H1 (cell line): ENCODE measurements at regions not wholly inside any gene's neighbourhood (a gene's known extent, or its start where the extent isn't known, plus 50 kb on each side); places are given as distances from the start of the nearest gene placed in this dataset.

Source experiments
- CTCF ChIA-PET: fragments of 300-600 bp; sonication (Branson Sonifier 250); formaldehyde crosslinking; loops from one replicate; lab custom pipeline; 2021; ENCODE audit not compliant: partially characterized antibody; lab: Charles Lee
- POLR2A ChIA-PET: fragments of 300-600 bp; sonication (Branson Sonifier 250); formaldehyde crosslinking; loops from one replicate; lab custom pipeline; 2021; ENCODE audit warnings: inconsistent platforms; ENCODE audit not compliant: partially characterized antibody; lab: Charles Lee
- DNase-seq, 2 experiments: peaks; one replicate each; pipeline versions ENCODE4 v3.0.0 to v3.0.0-alpha.2; 2010 to 2022; ENCODE audit warnings: low spot score in 2 of 2, low read depth in 1 of 2, mixed read lengths in 1 of 2
- FAIRE-seq: peaks from 2 replicates; lab custom pipeline; 2011; peaks lifted over from hg19 to GRCh38; lab: Jason Lieb, UNC
- H2AFZ ChIP-seq: 2 replicates; pipeline ENCODE4 v1.8.1; 2012; ENCODE audit warnings: low read length, inconsistent platforms
- H2AK5ac ChIP-seq: 2 replicates; pipeline ENCODE4 v1.6.1; 2013; ENCODE audit warnings: low read depth, low read length
- H2BK120ac ChIP-seq: replicated peaks from 2 replicates; pipeline ENCODE3; 2013; ENCODE audit warnings: low read depth, low read length, inconsistent platforms
- H2BK12ac ChIP-seq: 2 replicates; pipeline ENCODE4 v1.6.1; 2013; ENCODE audit warnings: low read depth, low read length
- H2BK15ac ChIP-seq: 2 replicates; pipeline ENCODE4 v1.6.1; 2013; ENCODE audit warnings: low read length
- H2BK20ac ChIP-seq: 2 replicates; pipeline ENCODE4 v1.6.1; 2013; ENCODE audit warnings: low read length
- H2BK5ac ChIP-seq: 2 replicates; pipeline ENCODE4 v1.6.1; 2013; ENCODE audit warnings: low read depth, low read length
- H3K14ac ChIP-seq: 2 replicates; pipeline ENCODE4 v1.6.1; 2013; ENCODE audit warnings: inconsistent platforms; ENCODE audit not compliant: insufficient read length
- H3K18ac ChIP-seq: 2 replicates; pipeline ENCODE4 v1.6.1; 2013; ENCODE audit warnings: low read length; ENCODE audit errors: extremely low read depth
- H3K23ac ChIP-seq: 2 replicates; pipeline ENCODE4 v1.6.1; 2013; ENCODE audit warnings: inconsistent platforms; ENCODE audit not compliant: insufficient read length
- H3K23me2 ChIP-seq: 2 replicates; pipeline ENCODE4 v1.6.1; 2013; ENCODE audit warnings: low read depth, low read length
- H3K27ac ChIP-seq: 2 replicates; pipeline ENCODE4 v1.6.1; 2011; ENCODE audit warnings: low read depth, low read length, inconsistent platforms
- H3K27me3 ChIP-seq, 4 experiments: replicated peaks in 1 of 4; 1 replicate in 1 of 4; 2 replicates in 3 of 4; pipeline versions ENCODE4 v1.6.1 to v1.8.1; 2011 to 2013; ENCODE audit warnings: low read length in 3 of 4, mild to moderate bottlenecking in 3 of 4, inconsistent platforms in 2 of 4, mixed read lengths in 2 of 4, moderate library complexity in 1 of 4; ENCODE audit not compliant: control insufficient read depth in 3 of 4, insufficient read depth in 3 of 4; ENCODE audit errors: extremely low read depth in 1 of 4
- H3K36me3 ChIP-seq, 4 experiments: 2 replicates each; pipeline versions ENCODE4 v1.6.1 to v1.8.1; 2011 to 2013; ENCODE audit warnings: mild to moderate bottlenecking in 4 of 4, low read length in 3 of 4, moderate library complexity in 2 of 4, control low read depth in 1 of 4, inconsistent platforms in 1 of 4; ENCODE audit not compliant: insufficient read depth in 4 of 4, control insufficient read depth in 2 of 4
- H3K4ac ChIP-seq: replicated peaks from 2 replicates; pipeline ENCODE3; 2013; ENCODE audit warnings: low read length, low read depth, mixed read lengths, inconsistent platforms; ENCODE audit not compliant: insufficient read length
- H3K4me1 ChIP-seq, 4 experiments: replicated peaks in 1 of 4; 1 replicate in 1 of 4; 2 replicates in 3 of 4; pipeline versions ENCODE4 v1.6.1 to v1.8.1; 2011 to 2013; ENCODE audit warnings: low read length in 3 of 4, inconsistent platforms in 2 of 4, mixed read lengths in 1 of 4; ENCODE audit not compliant: insufficient read depth in 4 of 4, control insufficient read depth in 3 of 4
- H3K4me2 ChIP-seq, 2 experiments: 2 replicates each; pipeline versions ENCODE4 v1.6.1 to v1.8.1; 2011 to 2013; ENCODE audit warnings: low read depth in 2 of 2, low read length in 2 of 2, control low read depth in 1 of 2, inconsistent platforms in 1 of 2, mild to moderate bottlenecking in 1 of 2; ENCODE audit not compliant: insufficient read depth in 1 of 2
- H3K4me3 ChIP-seq, 4 experiments: fragments of 200-600, 300-600 bp in 1 of 4; sonication (generic), shearing (Covaris generic), sonication (Bioruptor Twin) in 1 of 4; 2 replicates each; pipeline versions ENCODE4 v1.5.1 to v1.8.1; 2011 to 2016; ENCODE audit warnings: low read length in 4 of 4, low read depth in 3 of 4, control low read depth in 2 of 4, inconsistent platforms in 2 of 4, mild to moderate bottlenecking in 2 of 4, mixed read lengths in 1 of 4, moderate library complexity in 1 of 4; ENCODE audit not compliant: insufficient read depth in 2 of 4; ENCODE audit errors: extremely low read depth in 1 of 4
- H3K56ac ChIP-seq: replicated peaks from 2 replicates; pipeline ENCODE3; 2013; ENCODE audit warnings: low read depth, mild to moderate bottlenecking, mixed read lengths, low read length, inconsistent platforms; ENCODE audit not compliant: insufficient read length
- H3K79me1 ChIP-seq: 2 replicates; pipeline ENCODE4 v1.6.1; 2013; ENCODE audit warnings: low read depth, low read length, control low read depth
- H3K79me2 ChIP-seq, 2 experiments: 2 replicates each; pipeline versions ENCODE4 v1.6.1 to v1.8.1; 2012 to 2013; ENCODE audit warnings: low read length in 2 of 2, mild to moderate bottlenecking in 2 of 2, inconsistent platforms in 1 of 2; ENCODE audit not compliant: insufficient read depth in 2 of 2, control insufficient read depth in 1 of 2
- H3K9ac ChIP-seq, 4 experiments: replicated peaks in 1 of 4; 1 replicate in 1 of 4; 2 replicates in 3 of 4; pipeline versions ENCODE4 v1.6.1 to v1.8.1; 2011 to 2013; ENCODE audit warnings: low read depth in 3 of 4, low read length in 3 of 4, control low read depth in 2 of 4, mild to moderate bottlenecking in 2 of 4, moderate library complexity in 2 of 4, inconsistent platforms in 1 of 4; ENCODE audit errors: extremely low read depth in 1 of 4
- H3K9me3 ChIP-seq, 2 experiments: 2 replicates each; pipeline versions ENCODE4 v1.6.1 to v1.8.1; 2012 to 2013; ENCODE audit warnings: mild to moderate bottlenecking in 2 of 2, moderate library complexity in 2 of 2, control low read depth in 1 of 2, inconsistent platforms in 1 of 2, low read depth in 1 of 2, low read length in 1 of 2, mixed read lengths in 1 of 2; ENCODE audit not compliant: insufficient read depth in 2 of 2
- H4K20me1 ChIP-seq, 2 experiments: replicated peaks in 1 of 2; 2 replicates each; pipeline versions ENCODE3 to v1.8.1; 2011 to 2013; ENCODE audit warnings: inconsistent platforms in 2 of 2, low read length in 2 of 2, mild to moderate bottlenecking in 1 of 2; ENCODE audit not compliant: insufficient read depth in 2 of 2, control insufficient read depth in 1 of 2
- H4K5ac ChIP-seq: 2 replicates; pipeline ENCODE4 v1.6.1; 2013; ENCODE audit warnings: low read length, low read depth, mixed read lengths, inconsistent platforms; ENCODE audit not compliant: insufficient read length
- H4K8ac ChIP-seq: 2 replicates; pipeline ENCODE4 v1.8.0; 2013; ENCODE audit warnings: mild to moderate bottlenecking, moderate library complexity, low read length, inconsistent platforms; ENCODE audit not compliant: insufficient read depth; ENCODE audit errors: extremely low read depth
- H4K91ac ChIP-seq: replicated peaks from 2 replicates; pipeline ENCODE3; 2013; ENCODE audit warnings: low read length, mixed read lengths, inconsistent platforms; ENCODE audit not compliant: insufficient read length
- CEBPB ChIP-seq: IDR thresholded peaks from 2 replicates; pipeline ENCODE4 v1.6.1; 2012; ENCODE audit warnings: low read depth, low read length
- CREB1 ChIP-seq: IDR thresholded peaks from 2 replicates; pipeline ENCODE4 v1.6.1; 2012; ENCODE audit warnings: inconsistent platforms
- CTBP2 ChIP-seq: IDR thresholded peaks from 2 replicates; pipeline ENCODE4 v1.7.0; 2011; ENCODE audit warnings: borderline replicate concordance, mild to moderate bottlenecking, moderate library complexity, mixed read lengths, low read length; ENCODE audit not compliant: insufficient read depth, insufficient read length
- EP300 ChIP-seq, 2 experiments: IDR thresholded peaks; 1 replicate in 1 of 2; 2 replicates in 1 of 2; pipeline ENCODE4 v1.6.1; 2011 to 2012; ENCODE audit warnings: low read depth in 2 of 2, low read length in 2 of 2, mild to moderate bottlenecking in 2 of 2, borderline replicate concordance in 1 of 2, inconsistent platforms in 1 of 2, moderate library complexity in 1 of 2
- GTF2F1 ChIP-seq: IDR thresholded peaks from 2 replicates; pipeline ENCODE4 v1.6.1; 2012; ENCODE audit warnings: low read depth, low read length, improper control_type of control experiment, borderline replicate concordance
- HDAC6 ChIP-seq: IDR thresholded peaks from one replicate; pipeline ENCODE4 v1.7.1; 2012; ENCODE audit warnings: low read depth, mild to moderate bottlenecking, inconsistent platforms, low read length, moderate library complexity
- MAFK ChIP-seq: IDR thresholded peaks from 2 replicates; pipeline ENCODE4 v1.6.1; 2012; ENCODE audit warnings: low read depth, mild to moderate bottlenecking, improper control_type of control experiment, low read length
- PHF8 ChIP-seq: fragments of 200-600 bp; sonication (generic); conservative IDR thresholded peaks from 2 replicates; pipeline ENCODE4 v1.7.1; 2012; ENCODE audit warnings: low read depth, mild to moderate bottlenecking, inconsistent platforms, low read length, moderate library complexity
- SIN3A ChIP-seq, 2 experiments: IDR thresholded peaks in 1 of 2; conservative IDR thresholded peaks in 1 of 2; 2 replicates each; pipeline ENCODE4 v1.6.1; 2011 to 2012; ENCODE audit warnings: low read length in 2 of 2, improper control_type of control experiment in 1 of 2, low read depth in 1 of 2, mild to moderate bottlenecking in 1 of 2
- SIX5 ChIP-seq: IDR thresholded peaks from 2 replicates; pipeline ENCODE4 v1.6.1; 2011; ENCODE audit warnings: mild to moderate bottlenecking, low read depth, low read length
- WGBS, 2 experiments: shearing (Covaris generic) in 1 of 2; methylation state at CpG; one replicate each; pipeline versions ENCODE4 v1.1.6 to v1.1.7; 2013 to 2015; ENCODE audit warnings: low lambda C conversion rate in 2 of 2, mixed read lengths in 2 of 2, inconsistent platforms in 1 of 2, low coverage in 1 of 2, missing lambda C conversion rate in 1 of 2; ENCODE audit not compliant: insufficient replicate concordance in 2 of 2, insufficient coverage in 1 of 2, insufficient read length in 1 of 2; ENCODE audit errors: extremely low coverage in 1 of 2, missing lambda C conversion rate in 1 of 2; 5-methylcytosine and 5-hydroxymethylcytosine counted together
- TF ChIP-seq, protein P1 (sequence below): IDR thresholded peaks from 2 replicates; pipeline ENCODE4 v1.6.1; 2011; ENCODE audit warnings: low read length, improper control_type of control experiment

DNA sequence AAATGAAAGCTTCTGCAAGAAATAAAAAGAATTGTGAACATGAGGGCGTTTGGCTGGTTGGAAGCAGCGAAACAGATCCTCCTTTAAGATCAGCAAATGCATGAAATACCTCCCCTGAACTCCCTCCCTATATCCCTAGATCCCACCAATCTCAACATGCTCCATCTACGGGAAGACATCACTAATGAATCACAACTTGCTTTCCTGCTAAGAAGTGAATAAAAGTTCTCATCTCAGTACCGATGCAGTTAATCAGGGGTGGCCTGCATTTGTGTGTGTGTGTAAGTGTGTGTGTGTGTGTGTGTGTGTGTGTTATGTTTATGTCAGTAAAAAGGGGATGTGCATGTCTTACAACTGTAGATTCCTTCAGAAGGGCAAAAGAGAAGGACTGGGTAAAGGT lies 238.7 kb downstream of the LIG4 start:
- Histone ChIP-seq H3K4me1 (no peaks in the 10 kb centered on the region), H4K5ac (no peak overlapping the region), H3K79me1 (no peaks in the 10 kb centered on the region), H2BK12ac (no peak overlapping the region), H3K4ac (no peak overlapping the region), H3K18ac (no peak overlapping the region), H3K27ac (no peak overlapping the region), H3K56ac (no peak overlapping the region), H3K23ac (no peak overlapping the region), H3K9ac (no peak overlapping the region), H3K36me3 (no peaks in the 10 kb centered on the region), H3K4me3 (no peak overlapping the region), H3K79me2 (no peaks in the 10 kb centered on the region), H4K20me1 (no peaks in the 10 kb centered on the region), H4K8ac (no peak overlapping the region), H2BK15ac (no peak overlapping the region), H4K91ac (no peak overlapping the region), H2AK5ac (no peak overlapping the region), H2BK5ac (no peak overlapping the region), H2AFZ (no peak overlapping the region), H2BK20ac (no peak overlapping the region), H3K9me3 (no peaks in the 10 kb centered on the region; a peak in 1 of 4 replicates), H2BK120ac (no peak overlapping the region), H3K14ac (no peak overlapping the region), H3K27me3 (no peaks in the 10 kb centered on the region), H3K23me2 (no peaks in the 10 kb centered on the region), H3K4me2 (no peak overlapping the region)
- CTCF ChIA-PET, result no interaction called here
- DNase-seq, result no peak
- TF ChIP-seq MAFK (no peak), EP300 (IDR thresholded peaks at IDR 0.05; ENCODE audit: borderline replicate concordance in 1 of 2, low read depth in 2 of 2, low read length in 2 of 2) (no peak), GTF2F1 (no peak), HDAC6 (no peak), CREB1 (no peak), CEBPB (no peak), SIN3A (conservative IDR thresholded peaks at IDR 0.05 in 1 of 2, IDR thresholded peaks at IDR 0.05 in 1 of 2; ENCODE audit: low read depth in 1 of 2, low read length in 2 of 2) (no peak), PHF8 (no peak), SIX5 (no peak), CTBP2 (no peak)
- TF ChIP-seq, protein P1, sequence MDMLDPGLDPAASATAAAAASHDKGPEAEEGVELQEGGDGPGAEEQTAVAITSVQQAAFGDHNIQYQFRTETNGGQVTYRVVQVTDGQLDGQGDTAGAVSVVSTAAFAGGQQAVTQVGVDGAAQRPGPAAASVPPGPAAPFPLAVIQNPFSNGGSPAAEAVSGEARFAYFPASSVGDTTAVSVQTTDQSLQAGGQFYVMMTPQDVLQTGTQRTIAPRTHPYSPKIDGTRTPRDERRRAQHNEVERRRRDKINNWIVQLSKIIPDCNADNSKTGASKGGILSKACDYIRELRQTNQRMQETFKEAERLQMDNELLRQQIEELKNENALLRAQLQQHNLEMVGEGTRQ, result no peak
- no peak for FAIRE-seq
- 96% methylated on average over 4 of the region's 4 CpGs; no CpG with 5 or more reads in 1 of the 2 experiments for WGBS, 2 experiments
- POLR2A ChIA-PET, result no interaction called here
